Esophagus muscularis mucosa (tissue), 4 donors: ENCODE measurements at regions not wholly inside any gene's neighbourhood (a gene's known extent, or its start where the extent isn't known, plus 50 kb on each side); places are given as distances from the start of the nearest gene placed in this dataset.

ENCODE experiments used
- DNase-seq: peaks from one replicate; pipeline ENCODE4 v3.0.0-alpha.2; 2017; ENCODE audit errors: extremely low spot score
- H3K27ac ChIP-seq, 4 donors: fragments of 200-600 bp; sonication (generic); replicated peaks in 1 of 4; 1 replicate in 3 of 4; 2 replicates in 1 of 4; pipeline ENCODE4 v1.5.1; 2016 to 2019; ENCODE audit warnings: mild to moderate bottlenecking in 1 of 4
- H3K27me3 ChIP-seq, 4 donors: fragments of 200-600 bp; sonication (generic); one replicate each; pipeline versions ENCODE4 v1.5.1 to v1.6.0; 2016 to 2019
- H3K36me3 ChIP-seq, 4 donors: fragments of 200-600 bp; sonication (generic); one replicate each; pipeline ENCODE4 v1.5.1; 2016 to 2019
- H3K4me1 ChIP-seq, 4 donors: fragments of 200-600 bp; sonication (generic); one replicate each; pipeline ENCODE4 v1.5.1; 2016 to 2019
- H3K4me3 ChIP-seq, 4 donors: fragments of 200-600 bp; sonication (generic); 1 replicate in 2 of 4; 2 replicates in 2 of 4; pipeline ENCODE4 v1.5.1; 2016 to 2019; ENCODE audit warnings: mild to moderate bottlenecking in 4 of 4, moderate library complexity in 1 of 4
- H3K9me3 ChIP-seq, 4 donors: fragments of 200-600 bp; sonication (generic); 1 replicate in 3 of 4; 2 replicates in 1 of 4; pipeline ENCODE4 v1.5.1; 2016 to 2019
- CTCF ChIP-seq, 3 experiments: fragments of 200-600 bp in 2 of 3; fragments of 450-650 bp in 1 of 3; sonication (generic) in 2 of 3; IDR thresholded peaks; one replicate each; pipeline ENCODE4 v1.5.1; 2017 to 2019; ENCODE audit warnings: antibody characterized with exemption in 3 of 3, mild to moderate bottlenecking in 2 of 3, moderate library complexity in 1 of 3
- EP300 ChIP-seq: sonication (generic); formaldehyde crosslinking; IDR thresholded peaks from one replicate; pipeline ENCODE4 v1.6.1; 2017; ENCODE audit warnings: antibody characterized with exemption
- POLR2A ChIP-seq: fragments of 450-650 bp; IDR thresholded peaks from one replicate; pipeline ENCODE4 v1.6.1; 2017; ENCODE audit warnings: antibody characterized with exemption, moderate library complexity, mild to moderate bottlenecking, low read depth
- POLR2AphosphoS5 ChIP-seq, 2 donors: sonication (generic); formaldehyde crosslinking; IDR thresholded peaks; one replicate each; pipeline ENCODE4 v1.6.1; 2017; ENCODE audit warnings: antibody characterized with exemption in 2 of 2
- WGBS: methylation state at CpG from one replicate; pipeline ENCODE4 v1.1.5; 2018; 5-methylcytosine and 5-hydroxymethylcytosine counted together
- intact Hi-C: fragments of 100-400 bp; cut with DNase I; formaldehyde crosslinking; loops from one replicate; pipeline ENCODE4 v1.15.1; 2023

GRCh38 chr17:53571342-53571741 is 251.4 kb upstream of the KIF2B start:
- no peaks in the 10 kb centered on the region for H3K9me3 ChIP-seq
- H3K27me3 ChIP-seq, result no peaks in the 10 kb centered on the region
- no peak overlapping the region for H3K4me3 ChIP-seq
- no peaks in the 10 kb centered on the region for H3K4me1 ChIP-seq
- no peak for DNase-seq
- WGBS, result 43% methylated on average over 2 of the region's 2 CpGs
- intact Hi-C loops, result no loop called here
- no peaks in the 10 kb centered on the region for H3K36me3 ChIP-seq
- no peak overlapping the region for H3K27ac ChIP-seq
- TF ChIP-seq CTCF (IDR thresholded peaks at IDR 0.05), result no peak
- no peak for TF ChIP-seq POLR2A
- TF ChIP-seq EP300, result no peak
- TF ChIP-seq POLR2AphosphoS5 (IDR thresholded peaks at IDR 0.05), result no peak

GRCh38 chr17:53570731-53571130 is 252.0 kb upstream of the KIF2B start:
- TF ChIP-seq CTCF (IDR thresholded peaks at IDR 0.05), result no peak
- TF ChIP-seq POLR2A, result no peak
- TF ChIP-seq POLR2AphosphoS5 (IDR thresholded peaks at IDR 0.05), result no peak
- TF ChIP-seq EP300, result no peak
- DNase-seq, result no peak
- Histone ChIP-seq H3K27me3 (no peaks in the 10 kb centered on the region), H3K27ac (no peak overlapping the region), H3K9me3 (no peaks in the 10 kb centered on the region), H3K4me1 (no peaks in the 10 kb centered on the region), H3K4me3 (no peak overlapping the region), H3K36me3 (no peaks in the 10 kb centered on the region)
- intact Hi-C loops, result no loop called here

GRCh38 chr17:53560953-53561352 is 261.8 kb upstream of the KIF2B start:
- no peak for DNase-seq
- TF ChIP-seq CTCF (IDR thresholded peaks at IDR 0.05) (no peak), POLR2AphosphoS5 (IDR thresholded peaks at IDR 0.05) (no peak), EP300 (no peak), POLR2A (no peak)
- Histone ChIP-seq H3K36me3 (no peaks in the 10 kb centered on the region), H3K4me1 (no peaks in the 10 kb centered on the region), H3K27ac (no peak overlapping the region), H3K9me3 (no peaks in the 10 kb centered on the region), H3K4me3 (no peak overlapping the region), H3K27me3 (no peaks in the 10 kb centered on the region)
- 32% methylated on average over 1 of the region's 1 CpG for WGBS
- intact Hi-C loops, result no loop called here

- Histone ChIP-seq H3K9me3 (no peaks in the 10 kb centered on the region), H3K27me3 (no peaks in the 10 kb centered on the region), H3K4me1 (no peaks in the 10 kb centered on the region), H3K4me3 (no peak overlapping the region), H3K36me3 (no peaks in the 10 kb centered on the region), H3K27ac (no peak overlapping the region)
- no peak for TF ChIP-seq CTCF (IDR thresholded peaks at IDR 0.05)
- DNase-seq, result no peak
- 87% methylated on average over 4 of the region's 4 CpGs for WGBS
- intact Hi-C loops, result no loop called here
These were observed 274.5 kb upstream of the KIF2B start for GRCh38 chr17:53548252-53548651.

- H3K4me1 ChIP-seq, result no peaks in the 10 kb centered on the region
- TF ChIP-seq CTCF (IDR thresholded peaks at IDR 0.05), result no peak
- TF ChIP-seq POLR2AphosphoS5 (IDR thresholded peaks at IDR 0.05), result no peak
- TF ChIP-seq POLR2A, result no peak
- TF ChIP-seq EP300, result no peak
- no peak overlapping the region for H3K4me3 ChIP-seq
- no peak overlapping the region for H3K27ac ChIP-seq
- H3K36me3 ChIP-seq, result no peaks in the 10 kb centered on the region
- no peaks in the 10 kb centered on the region for H3K27me3 ChIP-seq
- intact Hi-C loops, result no loop called here
- H3K9me3 ChIP-seq, result no peaks in the 10 kb centered on the region
- DNase-seq, result no peak
- 33% methylated on average over 4 of the region's 4 CpGs for WGBS
These were observed 279.3 kb upstream of the KIF2B start for GRCh38 chr17:53543472-53543871.
